GM23338 (cell line): ENCODE measurements at regions not wholly inside any gene's neighbourhood (a gene's known extent, or its start where the extent isn't known, plus 50 kb on each side); places are given as distances from the start of the nearest gene placed in this dataset.

Source experiments
- ATAC-seq: fragments of 200-7000 bp; cut with Tn5 transposase; 3 replicates; pipeline ENCODE4 v1.9.1; 2020
- DNase-seq: peaks from one replicate; pipeline ENCODE4 v3.0.0-alpha.2; 2015; ENCODE audit warnings: low spot score
- H2AFZ ChIP-seq: fragments of 200-600 bp; sonication (generic); 2 replicates; pipeline ENCODE4 v1.8.0; 2016; ENCODE audit warnings: antibody characterized with exemption, mild to moderate bottlenecking, moderate library complexity
- H3F3A ChIP-seq: fragments of 200-600 bp; sonication (generic); replicated peaks from 2 replicates; pipeline ENCODE4 v1.8.0; 2017; ENCODE audit warnings: antibody characterized with exemption, mixed run types, low read depth
- H3K27ac ChIP-seq: fragments of 200-600 bp; sonication (generic); 2 replicates; pipeline ENCODE4 v1.6.1; 2016; ENCODE audit warnings: low read depth
- H3K27me3 ChIP-seq: fragments of 200-600 bp; sonication (generic); 2 replicates; pipeline ENCODE4 v1.8.0; 2016; ENCODE audit warnings: mild to moderate bottlenecking, mixed run types, moderate library complexity; ENCODE audit not compliant: insufficient read depth
- H3K36me3 ChIP-seq: fragments of 200-600 bp; sonication (generic); 2 replicates; pipeline ENCODE4 v1.8.0; 2016; ENCODE audit warnings: mild to moderate bottlenecking; ENCODE audit not compliant: insufficient read depth
- H3K4me1 ChIP-seq: fragments of 200-600 bp; sonication (generic); 2 replicates; pipeline ENCODE4 v1.8.0; 2016; ENCODE audit warnings: mild to moderate bottlenecking, moderate library complexity; ENCODE audit not compliant: insufficient read depth
- H3K4me2 ChIP-seq: fragments of 200-600 bp; sonication (generic); 2 replicates; pipeline ENCODE4 v1.7.1; 2017; ENCODE audit warnings: mixed run types
- H3K4me3 ChIP-seq: fragments of 200-600 bp; sonication (generic); 2 replicates; pipeline ENCODE4 v1.6.1; 2016; ENCODE audit warnings: mixed run types
- H3K79me2 ChIP-seq: fragments of 200-600 bp; sonication (generic); replicated peaks from 2 replicates; pipeline ENCODE4 v1.8.0; 2017; ENCODE audit warnings: mild to moderate bottlenecking; ENCODE audit not compliant: insufficient read depth
- H3K9me2 ChIP-seq: fragments of 200-600 bp; sonication (generic); 2 replicates; pipeline ENCODE4 v1.8.0; 2017; ENCODE audit not compliant: insufficient read depth
- H4K20me1 ChIP-seq: fragments of 200-600 bp; sonication (generic); replicated peaks from 2 replicates; pipeline ENCODE4 v1.8.0; 2017; ENCODE audit warnings: mild to moderate bottlenecking; ENCODE audit not compliant: insufficient read depth
- H3K27ac Mint-ChIP-seq: 2 replicates; pipeline ENCODE4 v1.8.0; 2020; ENCODE audit warnings: inconsistent platforms, mild to moderate bottlenecking, moderate library complexity, mixed read lengths
- H3K27me3 Mint-ChIP-seq: 3 replicates; pipeline ENCODE4 v1.8.0; 2022; ENCODE audit warnings: low read depth, mild to moderate bottlenecking, moderate library complexity, mixed read lengths, inconsistent platforms; ENCODE audit not compliant: insufficient read depth, poor library complexity
- H3K36me3 Mint-ChIP-seq: 3 replicates; pipeline ENCODE4 v1.8.0; 2021; ENCODE audit warnings: low read depth, mild to moderate bottlenecking, inconsistent platforms, moderate library complexity, mixed read lengths
- H3K4me1 Mint-ChIP-seq: 3 replicates; pipeline ENCODE4 v1.8.0; 2020; ENCODE audit warnings: mild to moderate bottlenecking, inconsistent platforms, mixed read lengths
- H3K4me3 Mint-ChIP-seq: 3 replicates; pipeline ENCODE4 v1.8.0; 2021; ENCODE audit warnings: moderate library complexity, mild to moderate bottlenecking, inconsistent platforms, mixed read lengths
- H3K9me3 Mint-ChIP-seq: 3 replicates; pipeline ENCODE4 v1.8.0; 2020; ENCODE audit warnings: moderate library complexity, mild to moderate bottlenecking, inconsistent platforms, mixed read lengths
- CREB1 ChIP-seq: fragments of 250-450 bp; sonication (Bioruptor Pico); IDR thresholded peaks from 2 replicates; pipeline ENCODE4 v1.5.0; 2020; ENCODE audit warnings: low read depth, mild to moderate bottlenecking, moderate library complexity
- ETS1 ChIP-seq: IDR thresholded peaks from 2 replicates; pipeline ENCODE4 v1.6.1; 2016; ENCODE audit warnings: antibody characterized with exemption
- EZH2 ChIP-seq: fragments of 200-600 bp; sonication (generic); IDR thresholded peaks from one replicate; pipeline ENCODE4 v1.8.0; 2017; ENCODE audit warnings: antibody characterized with exemption, mild to moderate bottlenecking, low read depth; ENCODE audit not compliant: unreplicated experiment
- EZH2phosphoT487 ChIP-seq: fragments of 200-600 bp; sonication (generic); IDR thresholded peaks from one replicate; pipeline ENCODE4 v1.8.1; 2018; ENCODE audit warnings: antibody characterized with exemption; ENCODE audit not compliant: unreplicated experiment
- JUNB ChIP-seq: IDR thresholded peaks from one replicate; pipeline ENCODE4 v1.6.1; 2016; ENCODE audit warnings: antibody characterized with exemption; ENCODE audit not compliant: unreplicated experiment
- NANOG ChIP-seq: IDR thresholded peaks from 2 replicates; pipeline ENCODE4 v1.6.1; 2016; ENCODE audit warnings: antibody characterized with exemption, borderline replicate concordance
- POLR2AphosphoS5 ChIP-seq: IDR thresholded peaks from 2 replicates; pipeline ENCODE4 v1.6.1; 2016; ENCODE audit warnings: antibody characterized with exemption, low read depth
- STAT1 ChIP-seq: IDR thresholded peaks from one replicate; pipeline ENCODE4 v1.6.1; 2016; ENCODE audit warnings: antibody characterized with exemption; ENCODE audit not compliant: unreplicated experiment
- ZNF114 ChIP-seq: fragments of 250-450 bp; sonication (Bioruptor Pico); IDR thresholded peaks from 2 replicates; pipeline ENCODE4 v1.5.0; 2020; ENCODE audit warnings: mild to moderate bottlenecking, moderate library complexity
- ZNF331 ChIP-seq: fragments of 250-450 bp; sonication (Bioruptor Pico); IDR thresholded peaks from 2 replicates; pipeline ENCODE4 v1.5.0; 2020; ENCODE audit warnings: low read depth, mild to moderate bottlenecking, moderate library complexity
- TF ChIP-seq, protein P1 (sequence below): IDR thresholded peaks from one replicate; pipeline ENCODE4 v1.6.1; 2018; ENCODE audit warnings: antibody characterized with exemption; ENCODE audit not compliant: unreplicated experiment
- TF ChIP-seq, protein P2 (sequence below), 2 experiments: fragments of 200-600 bp in 1 of 2; sonication (generic) in 1 of 2; conservative IDR thresholded peaks; 2 replicates each; pipeline versions ENCODE4 v1.5.1 to v1.6.1; 2016 to 2017; ENCODE audit warnings: antibody characterized with exemption in 2 of 2, low read depth in 2 of 2, mild to moderate bottlenecking in 2 of 2, moderate library complexity in 1 of 2
- TF ChIP-seq, protein P3 (sequence below): fragments of 250-450 bp; sonication (Bioruptor Pico); IDR thresholded peaks from 2 replicates; pipeline ENCODE4 v1.5.0; 2020; ENCODE audit warnings: mild to moderate bottlenecking, moderate library complexity

GRCh38 chr7:153543232-153543631, 509.0 kb upstream of the DPP6 start:
- H3K36me3 Mint-ChIP-seq = peaks cover 7% of the 10 kb centered on the region; the same call in 2 of the 3 replicates
- ATAC-seq = no peak
- peaks cover 84% of the 10 kb centered on the region for H3K9me3 Mint-ChIP-seq

More at GRCh38 chr7:153543232-153543631, 509.0 kb upstream of the DPP6 start:
- Histone ChIP-seq H3K9me2 (no peaks in the 10 kb centered on the region), H3K79me2 (no peaks in the 10 kb centered on the region), H3K4me3 (no peak overlapping the region), H3K4me2 (no peak overlapping the region), H3F3A (no peaks in the 10 kb centered on the region), H3K36me3 (peaks cover 11% of the 10 kb centered on the region), H3K27ac (no peak overlapping the region), H3K27me3 (no peaks in the 10 kb centered on the region), H4K20me1 (no peaks in the 10 kb centered on the region), H2AFZ (no peak overlapping the region), H3K4me1 (no peaks in the 10 kb centered on the region)
- TF ChIP-seq ZNF331 (CRISPR knock-in tag) (no peak), POLR2AphosphoS5 (no peak), ZNF114 (CRISPR knock-in tag) (no peak), ETS1 (no peak), JUNB (no peak), CREB1 (CRISPR knock-in tag) (no peak), EZH2 (no peak), EZH2phosphoT487 (no peak), NANOG (no peak), STAT1 (no peak)
- TF ChIP-seq, protein P1, sequence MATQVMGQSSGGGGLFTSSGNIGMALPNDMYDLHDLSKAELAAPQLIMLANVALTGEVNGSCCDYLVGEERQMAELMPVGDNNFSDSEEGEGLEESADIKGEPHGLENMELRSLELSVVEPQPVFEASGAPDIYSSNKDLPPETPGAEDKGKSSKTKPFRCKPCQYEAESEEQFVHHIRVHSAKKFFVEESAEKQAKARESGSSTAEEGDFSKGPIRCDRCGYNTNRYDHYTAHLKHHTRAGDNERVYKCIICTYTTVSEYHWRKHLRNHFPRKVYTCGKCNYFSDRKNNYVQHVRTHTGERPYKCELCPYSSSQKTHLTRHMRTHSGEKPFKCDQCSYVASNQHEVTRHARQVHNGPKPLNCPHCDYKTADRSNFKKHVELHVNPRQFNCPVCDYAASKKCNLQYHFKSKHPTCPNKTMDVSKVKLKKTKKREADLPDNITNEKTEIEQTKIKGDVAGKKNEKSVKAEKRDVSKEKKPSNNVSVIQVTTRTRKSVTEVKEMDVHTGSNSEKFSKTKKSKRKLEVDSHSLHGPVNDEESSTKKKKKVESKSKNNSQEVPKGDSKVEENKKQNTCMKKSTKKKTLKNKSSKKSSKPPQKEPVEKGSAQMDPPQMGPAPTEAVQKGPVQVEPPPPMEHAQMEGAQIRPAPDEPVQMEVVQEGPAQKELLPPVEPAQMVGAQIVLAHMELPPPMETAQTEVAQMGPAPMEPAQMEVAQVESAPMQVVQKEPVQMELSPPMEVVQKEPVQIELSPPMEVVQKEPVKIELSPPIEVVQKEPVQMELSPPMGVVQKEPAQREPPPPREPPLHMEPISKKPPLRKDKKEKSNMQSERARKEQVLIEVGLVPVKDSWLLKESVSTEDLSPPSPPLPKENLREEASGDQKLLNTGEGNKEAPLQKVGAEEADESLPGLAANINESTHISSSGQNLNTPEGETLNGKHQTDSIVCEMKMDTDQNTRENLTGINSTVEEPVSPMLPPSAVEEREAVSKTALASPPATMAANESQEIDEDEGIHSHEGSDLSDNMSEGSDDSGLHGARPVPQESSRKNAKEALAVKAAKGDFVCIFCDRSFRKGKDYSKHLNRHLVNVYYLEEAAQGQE = no peak
- TF ChIP-seq, protein P2, sequence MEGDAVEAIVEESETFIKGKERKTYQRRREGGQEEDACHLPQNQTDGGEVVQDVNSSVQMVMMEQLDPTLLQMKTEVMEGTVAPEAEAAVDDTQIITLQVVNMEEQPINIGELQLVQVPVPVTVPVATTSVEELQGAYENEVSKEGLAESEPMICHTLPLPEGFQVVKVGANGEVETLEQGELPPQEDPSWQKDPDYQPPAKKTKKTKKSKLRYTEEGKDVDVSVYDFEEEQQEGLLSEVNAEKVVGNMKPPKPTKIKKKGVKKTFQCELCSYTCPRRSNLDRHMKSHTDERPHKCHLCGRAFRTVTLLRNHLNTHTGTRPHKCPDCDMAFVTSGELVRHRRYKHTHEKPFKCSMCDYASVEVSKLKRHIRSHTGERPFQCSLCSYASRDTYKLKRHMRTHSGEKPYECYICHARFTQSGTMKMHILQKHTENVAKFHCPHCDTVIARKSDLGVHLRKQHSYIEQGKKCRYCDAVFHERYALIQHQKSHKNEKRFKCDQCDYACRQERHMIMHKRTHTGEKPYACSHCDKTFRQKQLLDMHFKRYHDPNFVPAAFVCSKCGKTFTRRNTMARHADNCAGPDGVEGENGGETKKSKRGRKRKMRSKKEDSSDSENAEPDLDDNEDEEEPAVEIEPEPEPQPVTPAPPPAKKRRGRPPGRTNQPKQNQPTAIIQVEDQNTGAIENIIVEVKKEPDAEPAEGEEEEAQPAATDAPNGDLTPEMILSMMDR (conservative IDR thresholded peaks at IDR 0.05; ENCODE audit: low read depth in 2 of 2) = no peak
- TF ChIP-seq, protein P3, sequence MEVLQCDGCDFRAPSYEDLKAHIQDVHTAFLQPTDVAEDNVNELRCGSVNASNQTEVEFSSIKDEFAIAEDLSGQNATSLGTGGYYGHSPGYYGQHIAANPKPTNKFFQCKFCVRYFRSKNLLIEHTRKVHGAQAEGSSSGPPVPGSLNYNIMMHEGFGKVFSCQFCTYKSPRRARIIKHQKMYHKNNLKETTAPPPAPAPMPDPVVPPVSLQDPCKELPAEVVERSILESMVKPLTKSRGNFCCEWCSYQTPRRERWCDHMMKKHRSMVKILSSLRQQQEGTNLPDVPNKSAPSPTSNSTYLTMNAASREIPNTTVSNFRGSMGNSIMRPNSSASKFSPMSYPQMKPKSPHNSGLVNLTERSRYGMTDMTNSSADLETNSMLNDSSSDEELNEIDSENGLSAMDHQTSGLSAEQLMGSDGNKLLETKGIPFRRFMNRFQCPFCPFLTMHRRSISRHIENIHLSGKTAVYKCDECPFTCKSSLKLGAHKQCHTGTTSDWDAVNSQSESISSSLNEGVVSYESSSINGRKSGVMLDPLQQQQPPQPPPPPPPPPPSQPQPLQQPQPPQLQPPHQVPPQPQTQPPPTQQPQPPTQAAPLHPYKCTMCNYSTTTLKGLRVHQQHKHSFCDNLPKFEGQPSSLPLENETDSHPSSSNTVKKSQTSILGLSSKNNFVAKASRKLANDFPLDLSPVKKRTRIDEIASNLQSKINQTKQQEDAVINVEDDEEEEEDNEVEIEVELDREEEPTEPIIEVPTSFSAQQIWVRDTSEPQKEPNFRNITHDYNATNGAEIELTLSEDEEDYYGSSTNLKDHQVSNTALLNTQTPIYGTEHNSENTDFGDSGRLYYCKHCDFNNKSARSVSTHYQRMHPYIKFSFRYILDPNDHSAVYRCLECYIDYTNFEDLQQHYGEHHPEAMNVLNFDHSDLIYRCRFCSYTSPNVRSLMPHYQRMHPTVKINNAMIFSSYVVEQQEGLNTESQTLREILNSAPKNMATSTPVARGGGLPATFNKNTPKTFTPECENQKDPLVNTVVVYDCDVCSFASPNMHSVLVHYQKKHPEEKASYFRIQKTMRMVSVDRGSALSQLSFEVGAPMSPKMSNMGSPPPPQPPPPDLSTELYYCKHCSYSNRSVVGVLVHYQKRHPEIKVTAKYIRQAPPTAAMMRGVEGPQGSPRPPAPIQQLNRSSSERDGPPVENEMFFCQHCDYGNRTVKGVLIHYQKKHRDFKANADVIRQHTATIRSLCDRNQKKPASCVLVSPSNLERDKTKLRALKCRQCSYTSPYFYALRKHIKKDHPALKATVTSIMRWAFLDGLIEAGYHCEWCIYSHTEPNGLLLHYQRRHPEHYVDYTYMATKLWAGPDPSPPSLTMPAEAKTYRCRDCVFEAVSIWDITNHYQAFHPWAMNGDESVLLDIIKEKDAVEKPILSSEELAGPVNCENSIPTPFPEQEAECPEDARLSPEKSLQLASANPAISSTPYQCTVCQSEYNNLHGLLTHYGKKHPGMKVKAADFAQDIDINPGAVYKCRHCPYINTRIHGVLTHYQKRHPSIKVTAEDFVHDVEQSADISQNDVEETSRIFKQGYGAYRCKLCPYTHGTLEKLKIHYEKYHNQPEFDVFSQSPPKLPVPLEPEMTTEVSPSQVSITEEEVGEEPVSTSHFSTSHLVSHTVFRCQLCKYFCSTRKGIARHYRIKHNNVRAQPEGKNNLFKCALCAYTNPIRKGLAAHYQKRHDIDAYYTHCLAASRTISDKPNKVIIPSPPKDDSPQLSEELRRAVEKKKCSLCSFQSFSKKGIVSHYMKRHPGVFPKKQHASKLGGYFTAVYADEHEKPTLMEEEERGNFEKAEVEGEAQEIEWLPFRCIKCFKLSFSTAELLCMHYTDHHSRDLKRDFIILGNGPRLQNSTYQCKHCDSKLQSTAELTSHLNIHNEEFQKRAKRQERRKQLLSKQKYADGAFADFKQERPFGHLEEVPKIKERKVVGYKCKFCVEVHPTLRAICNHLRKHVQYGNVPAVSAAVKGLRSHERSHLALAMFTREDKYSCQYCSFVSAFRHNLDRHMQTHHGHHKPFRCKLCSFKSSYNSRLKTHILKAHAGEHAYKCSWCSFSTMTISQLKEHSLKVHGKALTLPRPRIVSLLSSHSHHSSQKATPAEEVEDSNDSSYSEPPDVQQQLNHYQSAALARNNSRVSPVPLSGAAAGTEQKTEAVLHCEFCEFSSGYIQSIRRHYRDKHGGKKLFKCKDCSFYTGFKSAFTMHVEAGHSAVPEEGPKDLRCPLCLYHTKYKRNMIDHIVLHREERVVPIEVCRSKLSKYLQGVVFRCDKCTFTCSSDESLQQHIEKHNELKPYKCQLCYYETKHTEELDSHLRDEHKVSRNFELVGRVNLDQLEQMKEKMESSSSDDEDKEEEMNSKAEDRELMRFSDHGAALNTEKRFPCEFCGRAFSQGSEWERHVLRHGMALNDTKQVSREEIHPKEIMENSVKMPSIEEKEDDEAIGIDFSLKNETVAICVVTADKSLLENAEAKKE (CRISPR knock-in tag) = no peak
- no peak overlapping the region for H3K4me3 Mint-ChIP-seq
- H3K4me1 Mint-ChIP-seq = no peaks in the 10 kb centered on the region
- DNase-seq = no peak
- peaks cover 5% of the 10 kb centered on the region for H3K27me3 Mint-ChIP-seq
- no peak overlapping the region for H3K27ac Mint-ChIP-seq
